Naive thymus-derived CD8-positive, alpha-beta T cell (primary cell): ENCODE measurements at regions not wholly inside any gene's neighbourhood (a gene's known extent, or its start where the extent isn't known, plus 50 kb on each side); places are given as distances from the start of the nearest gene placed in this dataset.

Experiments
- ATAC-seq, 2 donors: fragments of 150-1000 bp; cut with Tn5 transposase in 1 of 2; sonication (Bioruptor Pico), chemical (Tn5 transposase) in 1 of 2; 1 replicate in 1 of 2; 2 replicates in 1 of 2; pipeline ENCODE4 v1.10.0; 2021; ENCODE audit warnings: mild to moderate bottlenecking in 2 of 2, moderate library complexity in 2 of 2
- POLR2A ChIA-PET: fragments of 350-600 bp; sonication (Branson Sonifier 250); formaldehyde crosslinking; loops from one replicate; lab custom pipeline; 2021; ENCODE audit warnings: antibody characterized with exemption; lab: Charles Lee
- DNase-seq, 10 donors: peaks; one replicate each; pipeline versions ENCODE4 v3.0.0 to v3.0.0-alpha.2; 2020 to 2022
- H3K27ac Mint-ChIP-seq, 10 donors: one replicate each; pipeline ENCODE4 v1.8.0; 2020 to 2022; ENCODE audit warnings: mild to moderate bottlenecking in 10 of 10, mixed read lengths in 10 of 10, moderate library complexity in 4 of 10, inconsistent platforms in 1 of 10
- H3K27me3 Mint-ChIP-seq, 5 donors: one replicate each; pipeline ENCODE4 v1.8.0; 2021 to 2022; ENCODE audit warnings: mixed read lengths in 5 of 5
- H3K36me3 Mint-ChIP-seq, 3 donors: one replicate each; pipeline ENCODE4 v1.8.0; 2020 to 2022; ENCODE audit warnings: mixed read lengths in 3 of 3, mild to moderate bottlenecking in 2 of 3, inconsistent platforms in 1 of 3
- H3K4me1 Mint-ChIP-seq, 4 donors: one replicate each; pipeline ENCODE4 v1.8.0; 2021 to 2022; ENCODE audit warnings: mixed read lengths in 4 of 4
- H3K4me3 Mint-ChIP-seq, 10 donors: one replicate each; pipeline ENCODE4 v1.8.0; 2020 to 2022; ENCODE audit warnings: mild to moderate bottlenecking in 10 of 10, mixed read lengths in 10 of 10, moderate library complexity in 6 of 10, inconsistent platforms in 1 of 10
- H3K9me3 Mint-ChIP-seq, 9 donors: one replicate each; pipeline ENCODE4 v1.8.0; 2020 to 2022; ENCODE audit warnings: mixed read lengths in 9 of 9, mild to moderate bottlenecking in 3 of 9, inconsistent platforms in 1 of 9, moderate library complexity in 1 of 9

GRCh38 chr18:75496151-75496550 lies 68.6 kb upstream of the SMIM21 start:
- POLR2A ChIA-PET, result no interaction called here
- ATAC-seq (no peak), DNase-seq (no peak)
- Mint-ChIP-seq H3K4me1 (no peaks in the 10 kb centered on the region), H3K36me3 (no peaks in the 10 kb centered on the region), H3K27me3 (peaks cover 7 to 60% (median 21%) of the 10 kb centered on the region in 5 donors), H3K27ac (no peak overlapping the region), H3K9me3 (no peaks in the 10 kb centered on the region), H3K4me3 (no peak overlapping the region)

GRCh38 chr18:75492852-75493251 lies 65.3 kb upstream of the SMIM21 start:
- no peak for DNase-seq
- POLR2A ChIA-PET, result no interaction called here
- ATAC-seq, result no peak
- Mint-ChIP-seq H3K36me3 (no peaks in the 10 kb centered on the region), H3K9me3 (no peaks in the 10 kb centered on the region), H3K27ac (no peak overlapping the region), H3K4me1 (no peaks in the 10 kb centered on the region), H3K27me3 (peaks cover 7 to 48% (median 16%) of the 10 kb centered on the region in 5 donors), H3K4me3 (no peak overlapping the region)

- Mint-ChIP-seq H3K27ac (no peak overlapping the region), H3K4me1 (no peaks in the 10 kb centered on the region), H3K4me3 (no peak overlapping the region), H3K9me3 (no peaks in the 10 kb centered on the region), H3K27me3 (peaks cover 7 to 43% (median 11%) of the 10 kb centered on the region in 5 donors), H3K36me3 (no peaks in the 10 kb centered on the region)
- DNase-seq (no peak), ATAC-seq (no peak)
- POLR2A ChIA-PET, result no interaction called here
Observed at GRCh38 chr18:75491361-75491760, 63.9 kb upstream of the SMIM21 start.

GRCh38 chr18:75489493-75490190 lies 62.1 kb upstream of the SMIM21 start:
- H3K4me3 Mint-ChIP-seq, result no peak overlapping the region
- no peaks in the 10 kb centered on the region for H3K4me1 Mint-ChIP-seq
- no peak overlapping the region for H3K27ac Mint-ChIP-seq
- H3K27me3 Mint-ChIP-seq, result peaks cover 5 to 43% (median 12%) of the 10 kb centered on the region in 5 donors
- POLR2A ChIA-PET, result no interaction called here
- no peak for DNase-seq
- no peak for ATAC-seq
- peaks cover 0 to 3% (median 0%) of the 10 kb centered on the region in 9 donors for H3K9me3 Mint-ChIP-seq
- H3K36me3 Mint-ChIP-seq, result no peaks in the 10 kb centered on the region

- Mint-ChIP-seq H3K27ac (no peak overlapping the region), H3K9me3 (peaks cover 0 to 21% (median 11%) of the 10 kb centered on the region in 9 donors), H3K36me3 (peaks cover 0 to 6% (median 0%) of the 10 kb centered on the region in 3 donors), H3K4me1 (peaks cover 3 to 8% (median 6%) of the 10 kb centered on the region in 4 donors), H3K4me3 (peak overlapping the region in 1 of 10 donors; percentile 5), H3K27me3 (peaks cover 12 to 39% (median 15%) of the 10 kb centered on the region in 5 donors)
- DNase-seq (no peak), ATAC-seq (peak in 1 of 2 donors; percentile 30)
- POLR2A ChIA-PET, result interaction anchor here (1.1 kb wide), 1 partner anchor 885 kb away, joined by 3 read pairs; no protein-coding TSS in a partner anchor
Observed at GRCh38 chr18:75483662-75484061, 56.2 kb upstream of the SMIM21 start.

- H3K27ac Mint-ChIP-seq, result no peak overlapping the region
- peaks cover 3 to 8% (median 6%) of the 10 kb centered on the region in 4 donors for H3K4me1 Mint-ChIP-seq
- DNase-seq (no peak), ATAC-seq (no peak)
- H3K9me3 Mint-ChIP-seq, result peaks cover 0 to 21% (median 11%) of the 10 kb centered on the region in 9 donors
- H3K36me3 Mint-ChIP-seq, result peaks cover 0 to 6% (median 0%) of the 10 kb centered on the region in 3 donors
- POLR2A ChIA-PET, result interaction anchor here (1.1 kb wide), 1 partner anchor 884 kb away, joined by 3 read pairs; no protein-coding TSS in a partner anchor
- peaks cover 10 to 33% (median 13%) of the 10 kb centered on the region in 5 donors for H3K27me3 Mint-ChIP-seq
- H3K4me3 Mint-ChIP-seq, result no peak overlapping the region
Observed at GRCh38 chr18:75482880-75483279, 55.4 kb upstream of the SMIM21 start.

- Mint-ChIP-seq H3K9me3 (peaks cover 0 to 21% (median 11%) of the 10 kb centered on the region in 9 donors), H3K27me3 (peaks cover 0 to 15% (median 10%) of the 10 kb centered on the region in 5 donors), H3K4me1 (peaks cover 3 to 8% (median 6%) of the 10 kb centered on the region in 4 donors), H3K4me3 (no peak overlapping the region), H3K36me3 (peaks cover 0 to 6% (median 0%) of the 10 kb centered on the region in 3 donors), H3K27ac (no peak overlapping the region)
- ATAC-seq (no peak), DNase-seq (no peak)
- POLR2A ChIA-PET, result no interaction called here
Observed at GRCh38 chr18:75480487-75480886, 53.0 kb upstream of the SMIM21 start.

- DNase-seq (peak in 3 of 10 donors; percentile 44 to 46 (median 46)), ATAC-seq (peak; percentile 55 to 58)
- Mint-ChIP-seq H3K4me1 (peaks cover 3 to 8% (median 6%) of the 10 kb centered on the region in 4 donors), H3K27me3 (peaks cover 0 to 14% (median 6%) of the 10 kb centered on the region in 5 donors), H3K27ac (no peak overlapping the region), H3K9me3 (peaks cover 0 to 18% (median 9%) of the 10 kb centered on the region in 9 donors), H3K36me3 (peaks cover 0 to 6% (median 0%) of the 10 kb centered on the region in 3 donors), H3K4me3 (no peak overlapping the region)
- POLR2A ChIA-PET, result no interaction called here
Observed at GRCh38 chr18:75478996-75479880, 51.7 kb upstream of the SMIM21 start.

- H3K27me3 Mint-ChIP-seq, result peaks cover 0 to 11% (median 2%) of the 10 kb centered on the region in 5 donors
- H3K4me1 Mint-ChIP-seq, result peaks cover 0 to 6% (median 2%) of the 10 kb centered on the region in 4 donors
- H3K4me3 Mint-ChIP-seq, result no peak overlapping the region
- POLR2A ChIA-PET, result no interaction called here
- DNase-seq, result no peak
- no peak for ATAC-seq
- peaks cover 0 to 7% (median 2%) of the 10 kb centered on the region in 9 donors for H3K9me3 Mint-ChIP-seq
- H3K27ac Mint-ChIP-seq, result no peak overlapping the region
- H3K36me3 Mint-ChIP-seq, result peaks cover 0 to 2% (median 0%) of the 10 kb centered on the region in 3 donors
Observed at GRCh38 chr18:75477900-75478299, 50.4 kb upstream of the SMIM21 start.
